ENCODE measurements at regions not wholly inside any gene's neighbourhood (a gene's known extent, or its start where the extent isn't known, plus 50 kb on each side); places are given as distances from the start of the nearest gene placed in this dataset.

DNA sequence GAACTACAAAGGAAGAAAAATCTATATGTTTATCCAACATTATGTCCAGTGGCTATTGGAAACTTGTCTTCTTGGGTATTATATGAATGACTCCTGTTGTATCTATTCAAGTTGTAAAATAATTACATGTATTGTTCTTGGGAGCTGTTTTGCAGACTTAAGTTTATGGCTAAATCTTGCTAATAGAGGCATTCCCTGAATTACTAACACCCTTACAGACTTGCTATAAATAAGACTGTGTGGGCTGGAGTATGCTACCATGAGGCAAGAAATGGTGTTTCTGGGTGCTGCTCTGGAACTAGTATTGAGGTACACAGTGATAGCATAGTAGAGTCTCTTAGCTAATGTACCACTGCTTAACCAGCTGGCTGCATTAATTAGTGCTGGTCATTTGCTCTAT is 155.1 kb downstream of the HIPK3 start:
- no peak for DNase-seq (ENCODE audit: low read depth)

- no peak for DNase-seq (ENCODE audit: low read depth)
Measured at GRCh38 chr11:33411751-33412150, 154.6 kb downstream of the HIPK3 start.

DNA sequence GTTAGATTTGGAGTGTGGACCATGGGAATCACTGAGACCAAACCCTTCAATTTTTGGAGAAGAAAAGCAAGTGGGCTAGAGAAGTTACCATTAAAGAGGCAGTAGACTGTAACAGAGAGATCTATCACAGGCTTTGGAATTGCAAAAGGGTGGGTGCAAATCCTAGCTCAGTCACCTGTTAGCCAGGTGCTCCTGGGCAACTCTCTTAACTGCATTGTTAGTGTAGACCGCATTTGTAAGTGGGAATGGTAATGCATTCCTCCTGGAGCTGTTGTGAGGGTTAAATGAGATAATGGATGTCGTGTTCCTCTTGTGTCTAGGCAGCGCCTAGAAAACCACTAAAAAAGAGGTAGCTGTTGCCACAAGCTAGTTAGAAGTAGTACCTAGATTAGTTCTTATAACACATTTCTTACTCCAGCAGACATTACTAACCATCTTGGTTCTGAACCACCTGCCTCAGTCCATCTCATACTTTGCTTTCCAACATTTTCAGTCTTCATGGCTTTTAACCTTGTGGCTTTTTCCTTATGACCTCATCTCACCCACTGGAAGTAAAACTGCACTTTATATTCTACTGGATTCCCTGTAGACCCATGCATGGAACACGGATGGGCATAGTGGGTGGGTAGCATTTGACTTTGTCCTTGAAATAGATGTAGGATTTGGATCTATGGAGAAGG is 153.0 kb downstream of the HIPK3 start:
- DNase-seq (ENCODE audit: low read depth), result no peak

Measured in forelimb muscle (tissue), 1 donor.